SW 1271 (cell line): ENCODE measurements at regions not wholly inside any gene's neighbourhood (a gene's known extent, or its start where the extent isn't known, plus 50 kb on each side); places are given as distances from the start of the nearest gene placed in this dataset.

ENCODE experiments used
- DNase-seq, 2 experiments: peaks; one replicate each; lab custom pipeline; 2025; lab: John Stamatoyannopoulos, UW

DNA sequence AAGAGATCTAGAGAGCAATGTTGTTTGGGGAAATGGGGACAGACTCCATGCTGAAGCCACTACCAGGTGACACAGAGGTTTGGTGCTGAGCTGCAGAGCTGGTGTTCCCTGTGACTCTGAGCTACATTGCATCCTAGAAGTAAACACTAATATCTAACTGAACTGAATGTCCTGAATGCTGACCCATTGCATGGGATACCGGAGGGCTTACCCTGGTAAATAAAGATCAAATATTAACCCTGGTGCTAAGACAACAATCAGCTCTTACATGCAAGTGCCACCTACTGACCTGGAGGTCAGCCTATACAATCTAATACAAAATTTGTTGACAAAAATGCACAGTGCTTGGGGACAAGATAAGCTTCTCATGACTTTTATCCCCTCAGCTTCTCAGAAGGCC, 851.3 kb upstream of the KCND2 start:
- no peak for DNase-seq

DNA sequence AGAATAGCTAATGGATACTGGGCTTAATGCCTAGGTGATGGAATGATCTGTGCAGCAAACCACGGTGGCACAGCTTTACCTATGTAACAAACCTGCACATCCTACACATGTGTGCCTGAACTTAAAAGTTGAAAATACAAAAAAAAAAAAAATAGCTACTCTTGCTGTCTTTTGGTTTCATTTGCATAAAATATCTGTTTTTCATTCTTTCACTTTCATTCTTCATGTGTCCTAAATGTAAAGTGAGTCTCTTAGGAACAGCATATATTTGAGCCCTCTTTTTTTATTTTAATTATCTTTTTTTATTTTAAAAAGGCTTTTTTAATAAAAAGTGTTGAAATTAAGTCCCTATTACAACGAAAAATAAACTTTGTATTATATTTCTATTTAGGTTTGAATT, 836.1 kb upstream of the KCND2 start:
- DNase-seq, result no peak

DNA sequence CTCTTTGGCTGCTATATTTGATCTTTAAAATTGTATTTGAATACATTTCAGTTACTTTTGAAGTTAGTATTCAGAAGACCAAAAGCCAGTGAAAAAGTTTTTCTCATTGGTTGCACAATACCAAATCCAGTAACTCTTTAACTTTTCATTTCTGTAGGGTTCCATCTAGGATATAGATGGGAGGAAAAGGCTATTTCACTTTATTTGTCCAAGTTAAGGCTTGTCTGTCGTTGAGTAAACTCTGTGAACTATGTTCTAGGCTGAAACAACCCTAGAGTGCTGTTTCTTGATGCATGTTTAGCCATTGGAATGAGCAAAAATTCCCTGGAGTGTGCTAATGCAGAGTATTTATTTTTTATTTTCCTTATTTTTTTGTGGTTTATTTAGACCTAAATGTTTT, 834.7 kb upstream of the KCND2 start:
- DNase-seq, result no peak

DNA sequence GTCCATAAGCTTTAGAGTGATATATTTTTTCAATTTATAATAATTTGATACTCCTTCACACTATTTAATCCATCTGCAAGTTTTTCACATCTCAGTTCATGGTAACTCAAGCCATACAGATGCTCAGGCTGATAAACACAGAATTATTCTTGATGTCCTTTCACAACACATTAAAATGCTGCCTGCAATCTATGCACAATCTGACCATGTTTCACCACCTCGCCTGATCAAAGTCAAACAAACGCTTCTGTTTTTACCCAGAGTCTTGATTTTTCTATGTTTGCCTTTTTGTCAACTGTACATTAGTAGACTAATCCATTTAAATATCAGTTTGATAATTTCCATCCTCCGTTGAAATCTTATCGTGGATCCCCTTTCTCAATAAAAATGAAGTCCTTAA, 833.8 kb upstream of the KCND2 start:
- no peak for DNase-seq

DNA sequence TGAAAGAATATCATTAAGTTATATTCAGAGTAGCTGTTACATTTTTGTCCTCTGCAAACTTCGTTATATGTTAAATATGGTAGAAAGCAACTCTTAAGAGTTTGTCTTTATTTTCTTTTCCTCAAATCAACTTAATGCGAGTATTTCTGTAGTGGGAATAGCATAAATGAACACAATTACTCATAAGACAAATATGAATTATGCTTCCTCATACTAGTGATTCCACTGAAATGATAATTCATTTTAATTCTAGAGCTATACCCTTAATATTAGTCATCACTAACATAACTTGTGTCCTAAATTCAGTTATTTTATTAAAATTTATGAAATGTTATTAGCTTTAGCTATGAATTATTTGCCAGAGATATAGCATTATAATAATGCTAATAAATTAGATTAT, 820.6 kb upstream of the KCND2 start:
- DNase-seq, result no peak

DNA sequence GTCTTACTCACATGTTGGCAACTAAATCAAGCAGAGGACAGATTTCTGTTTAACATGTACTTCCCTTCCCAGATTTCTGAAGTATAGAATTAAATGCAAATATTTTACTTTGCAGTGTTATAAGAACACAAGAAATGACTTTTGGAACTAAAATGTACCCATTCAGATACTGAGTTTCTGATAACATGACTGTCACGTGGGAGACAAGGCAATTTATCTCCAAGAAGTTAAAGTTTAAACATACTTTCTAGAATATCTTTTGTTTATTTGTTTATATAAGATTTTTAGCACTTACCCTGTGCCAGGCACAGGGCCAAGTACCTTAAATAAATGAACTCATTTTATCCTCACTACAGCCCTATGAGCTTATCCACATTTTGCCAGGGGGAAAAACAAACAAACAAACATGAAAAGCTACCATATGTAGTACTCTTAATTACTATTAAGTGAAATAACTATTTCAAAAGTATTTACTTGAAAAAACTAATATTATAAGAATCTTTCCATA, 807.1 kb upstream of the KCND2 start:
- no peak for DNase-seq

DNA sequence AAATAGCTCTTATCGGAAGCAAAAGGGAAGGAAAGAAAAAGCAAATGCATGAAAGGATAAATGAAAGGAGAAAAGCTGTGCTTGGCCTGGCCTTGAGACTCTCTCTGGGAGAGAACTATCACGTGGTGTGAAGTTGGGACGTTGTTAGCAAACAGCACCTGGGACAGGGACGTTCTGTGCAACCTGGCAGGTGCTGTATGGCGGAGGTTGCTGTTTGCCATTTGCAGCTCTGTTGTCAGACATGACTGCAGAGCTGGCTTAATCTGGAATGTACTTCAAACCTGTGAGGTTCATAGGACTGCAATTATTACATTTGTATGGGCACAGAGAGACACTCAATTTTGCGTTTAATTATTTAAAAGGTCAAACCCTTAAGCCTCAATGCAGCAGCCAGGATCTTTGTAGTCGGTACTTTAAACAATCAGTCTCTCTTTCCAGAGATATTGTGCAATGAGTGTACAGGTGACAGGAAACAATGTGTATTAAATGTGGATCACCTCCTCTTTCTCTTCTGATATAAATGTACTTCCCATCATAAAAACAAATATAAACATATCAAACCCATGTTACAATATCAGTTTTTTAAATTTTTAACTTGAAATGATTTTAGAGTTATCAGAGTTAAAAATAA, 800.5 kb upstream of the KCND2 start:
- no peak for DNase-seq

DNA sequence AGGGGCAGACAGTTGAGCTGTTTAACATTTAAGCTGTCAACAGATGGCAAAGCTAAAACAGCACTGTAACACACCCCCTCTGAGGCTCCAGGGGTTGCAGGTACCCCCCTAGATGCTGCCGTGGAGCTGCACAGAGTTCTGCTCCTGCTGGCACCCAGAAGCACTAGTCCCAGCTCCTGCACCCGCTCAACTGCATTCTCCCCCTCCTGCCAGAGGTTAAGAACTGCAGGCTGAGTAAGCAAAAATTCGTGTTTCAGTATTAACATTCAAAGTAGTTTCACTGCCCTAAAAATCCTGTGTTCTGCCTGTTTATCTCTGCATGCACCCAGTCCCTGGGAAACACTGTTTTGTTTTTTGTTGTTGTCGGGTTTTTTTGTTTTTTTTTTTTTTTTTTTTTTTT, 790.8 kb upstream of the KCND2 start:
- peak in 1 of 2 experiments; percentile 22 for DNase-seq

DNA sequence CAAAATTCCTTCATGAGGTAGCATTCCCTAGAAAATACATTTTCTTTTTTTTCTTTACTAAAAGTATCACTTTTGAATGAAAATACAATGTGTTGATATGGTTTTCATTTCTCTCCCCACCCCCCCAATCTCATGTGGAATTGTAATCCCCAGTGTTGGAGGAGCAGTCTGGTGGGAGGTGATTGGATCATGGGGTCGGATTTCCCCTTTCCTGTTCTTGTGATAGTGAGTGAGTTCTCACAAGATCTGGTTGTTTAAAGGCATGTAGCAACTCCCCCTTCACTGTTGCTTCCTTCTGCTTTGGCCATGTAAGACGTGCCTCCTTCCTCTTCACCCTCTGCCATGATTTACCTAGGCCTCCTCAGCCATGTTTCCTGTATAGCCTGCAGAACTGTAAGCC, 790.3 kb upstream of the KCND2 start:
- DNase-seq, result no peak

DNA sequence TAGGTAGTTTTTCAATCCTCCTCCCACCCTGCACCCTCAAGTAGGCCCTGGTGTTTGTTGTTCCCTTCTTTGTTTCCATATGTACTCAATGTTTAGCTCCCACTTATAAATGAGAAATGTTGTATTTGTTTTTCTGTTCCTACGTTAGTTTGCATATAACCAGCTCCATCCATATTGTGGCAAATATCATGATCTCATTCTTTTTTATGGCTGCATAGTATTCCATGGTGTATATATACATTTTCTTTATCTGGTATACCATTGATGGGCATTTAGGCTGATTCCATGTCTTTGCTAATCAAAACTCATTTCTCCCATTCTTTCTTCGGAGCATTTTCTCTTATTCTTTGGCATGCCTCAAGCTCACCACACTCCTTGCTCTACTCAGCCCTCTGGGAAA, 789.6 kb upstream of the KCND2 start:
- DNase-seq, result no peak

DNA sequence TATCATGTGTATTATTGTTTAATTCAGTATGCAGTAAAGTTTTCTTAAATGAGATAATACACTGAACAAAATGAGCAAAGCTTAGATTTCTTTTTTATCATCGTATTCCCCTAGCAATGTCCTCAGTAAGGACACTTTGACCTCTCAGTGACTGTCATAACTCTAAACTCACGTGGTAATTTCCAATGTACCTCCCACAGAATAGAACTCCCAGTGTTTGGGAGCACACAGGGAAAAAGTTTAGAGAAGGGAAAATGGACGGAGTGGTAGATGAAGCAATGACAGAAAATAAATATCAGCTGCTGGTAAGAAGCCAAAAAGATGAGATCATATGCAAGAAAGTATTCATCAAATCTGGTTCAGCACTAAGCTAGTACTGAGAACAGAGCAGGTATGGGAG, 758.6 kb upstream of the KCND2 start:
- no peak for DNase-seq

DNA sequence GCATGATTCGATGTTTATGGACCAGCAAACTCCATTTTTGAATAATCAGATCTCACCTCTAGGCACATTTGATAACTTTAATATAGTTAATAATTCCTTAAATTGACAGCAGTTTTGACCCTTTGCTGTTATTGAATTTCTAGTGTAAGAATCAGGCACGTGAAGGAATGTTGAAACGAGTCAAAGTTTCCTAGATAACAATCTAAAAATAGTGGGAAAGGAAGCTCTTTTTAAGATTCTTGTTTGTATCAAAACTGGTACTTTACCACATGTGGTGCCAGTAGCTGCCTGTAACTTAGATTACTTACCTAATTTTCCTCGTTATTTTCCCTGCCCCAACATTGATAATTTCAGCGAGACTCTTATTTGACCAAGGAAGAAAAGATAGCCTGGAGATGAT, 757.8 kb upstream of the KCND2 start:
- no peak for DNase-seq

DNA sequence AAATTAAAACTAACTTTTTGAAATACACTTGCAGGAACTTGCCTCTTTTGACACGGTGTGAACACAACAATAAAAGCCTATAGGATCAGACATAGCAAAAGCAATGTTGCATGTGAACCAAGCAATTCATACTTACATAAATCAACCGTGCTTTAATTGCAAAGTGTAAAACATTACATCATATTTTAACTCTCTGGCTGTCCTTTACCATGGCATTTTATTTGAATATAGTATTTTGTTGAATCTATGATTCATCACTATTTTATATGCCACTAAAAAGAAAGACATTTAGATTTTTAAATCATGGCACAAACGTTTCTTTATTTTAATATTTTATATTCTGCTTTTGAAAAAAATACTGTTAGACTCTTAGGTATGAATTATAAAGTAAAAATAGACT, 757.0 kb upstream of the KCND2 start:
- no peak for DNase-seq

DNA sequence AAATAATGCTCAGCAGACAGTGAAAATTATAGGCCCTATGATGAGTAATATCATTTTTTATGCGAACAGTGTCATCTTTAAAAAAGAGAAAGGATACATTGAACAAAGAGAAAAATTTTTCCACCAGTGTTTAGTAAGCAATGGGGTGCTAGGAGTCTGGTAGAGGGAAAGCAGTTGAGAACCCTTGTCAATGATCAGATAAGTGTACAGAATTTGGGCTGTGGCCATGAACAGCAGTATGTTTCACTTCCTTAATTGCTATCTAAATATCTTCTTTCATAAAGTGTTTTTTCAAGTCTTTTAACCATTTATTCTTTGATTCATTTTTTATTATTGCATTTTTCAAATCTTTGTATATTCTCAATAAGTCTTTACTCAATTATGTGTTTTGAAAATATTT, 750.7 kb upstream of the KCND2 start:
- no peak for DNase-seq

DNA sequence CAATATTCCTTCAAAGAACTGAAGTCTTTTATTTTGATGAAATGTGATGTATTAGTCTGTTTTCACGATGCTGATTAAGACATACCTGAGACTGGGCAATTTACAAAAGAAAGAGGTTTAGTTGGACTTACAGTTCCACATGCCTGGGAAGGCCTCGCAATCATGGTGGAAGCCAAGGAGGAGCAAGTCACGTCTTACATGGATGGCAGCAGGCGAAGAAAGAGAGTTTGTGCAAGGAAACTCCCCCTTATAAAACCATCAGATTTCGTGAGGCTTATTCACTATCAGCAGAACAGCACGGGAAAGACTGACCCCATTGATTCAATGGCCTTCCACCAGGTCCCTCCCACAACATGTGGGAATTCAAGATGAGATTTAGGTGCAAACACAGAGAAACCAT, 750.3 kb upstream of the KCND2 start:
- no peak for DNase-seq

DNA sequence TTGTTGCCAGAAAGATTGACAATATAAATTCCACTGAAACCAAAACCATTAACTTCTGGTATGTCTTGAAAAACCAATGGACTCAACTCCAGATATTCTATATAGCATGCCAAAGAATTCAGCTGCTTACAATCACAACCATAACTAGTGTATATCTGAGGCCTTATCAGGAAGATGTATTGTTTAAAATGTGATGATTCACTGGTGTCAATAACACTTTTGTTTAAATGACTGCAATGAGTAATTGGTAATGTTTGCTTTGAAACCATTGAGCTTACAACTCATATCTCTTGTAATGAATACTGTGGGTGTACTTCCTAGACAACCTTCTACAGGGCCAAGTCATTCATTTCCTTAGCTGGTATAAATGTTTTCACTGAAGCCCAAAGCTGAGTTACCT, 727.9 kb upstream of the KCND2 start:
- peak in 1 of 2 experiments; percentile 23 for DNase-seq

DNA sequence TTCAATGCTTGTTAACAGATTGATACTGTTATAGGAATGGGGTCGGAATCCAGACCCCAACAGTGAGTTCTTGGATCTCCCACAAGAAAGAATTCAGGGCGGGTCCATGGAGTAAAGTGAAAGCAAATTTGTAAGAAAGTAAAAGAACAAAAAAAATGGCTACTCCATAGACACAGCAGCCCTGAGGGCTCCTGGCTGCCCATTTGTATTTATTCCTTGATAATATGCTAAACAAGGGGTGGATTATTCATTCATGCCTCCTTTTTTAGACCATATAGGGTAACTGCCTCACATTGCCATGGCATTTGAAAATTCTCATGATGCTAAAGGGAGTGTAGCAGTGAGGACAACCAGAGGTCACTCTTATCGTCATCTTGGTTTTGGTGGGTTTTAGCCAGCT, 717.2 kb upstream of the KCND2 start:
- no peak for DNase-seq

DNA sequence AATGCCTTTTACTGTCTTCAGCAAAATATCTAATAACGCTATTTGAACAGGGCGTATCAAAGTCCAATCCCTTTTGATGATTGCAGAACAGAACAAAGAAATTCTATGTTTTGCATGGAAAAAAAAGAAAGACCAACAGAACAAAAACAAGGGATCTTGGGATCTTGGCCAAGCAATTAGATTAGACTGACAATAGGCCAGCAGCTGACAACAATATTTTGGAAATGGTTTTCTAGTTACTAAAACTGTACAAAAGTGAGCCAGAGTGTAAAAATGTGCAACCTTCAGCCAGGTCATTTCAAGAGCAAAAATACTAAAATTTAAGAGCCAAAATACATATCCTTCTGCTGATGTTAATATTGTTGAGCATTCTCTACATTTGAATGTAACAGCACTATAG, 716.5 kb upstream of the KCND2 start:
- DNase-seq, result no peak

DNA sequence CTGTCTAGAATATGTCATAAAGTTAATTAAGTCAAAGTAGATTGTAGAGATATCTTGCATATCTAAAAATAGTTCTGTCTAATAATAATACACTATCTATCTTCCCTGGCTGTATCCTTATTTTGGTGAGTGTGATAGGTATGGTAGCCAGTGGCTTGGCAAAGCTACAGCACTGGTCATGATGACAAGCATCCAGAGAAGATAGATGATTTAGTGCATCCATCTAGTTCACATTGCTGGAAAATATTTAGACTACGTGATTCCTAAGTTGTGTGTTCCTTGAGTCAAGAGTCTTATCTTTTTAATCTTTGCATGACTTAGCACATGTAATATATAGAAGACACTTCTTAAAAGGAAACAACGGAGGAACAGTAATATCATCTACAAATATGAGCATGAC, 711.2 kb upstream of the KCND2 start:
- DNase-seq, result no peak

DNA sequence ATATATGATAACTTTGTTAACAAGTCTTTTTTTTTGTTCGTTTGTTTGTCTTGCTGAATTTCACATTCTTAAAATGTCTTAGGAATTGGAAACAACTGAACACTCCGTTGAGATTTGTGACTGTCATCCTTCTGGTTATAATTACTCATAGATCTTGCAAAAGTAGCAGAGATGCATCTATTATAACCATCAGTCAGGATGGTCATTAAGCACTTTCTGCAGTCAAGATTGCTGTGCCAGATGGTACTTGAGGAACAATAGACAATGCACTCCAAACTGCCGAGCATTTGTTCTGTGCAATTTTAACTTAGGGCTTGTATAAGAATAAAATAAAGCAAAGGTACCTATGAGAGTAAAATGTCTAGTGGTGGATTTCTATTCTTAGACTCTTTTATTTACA, 710.1 kb upstream of the KCND2 start:
- DNase-seq, result no peak

DNA sequence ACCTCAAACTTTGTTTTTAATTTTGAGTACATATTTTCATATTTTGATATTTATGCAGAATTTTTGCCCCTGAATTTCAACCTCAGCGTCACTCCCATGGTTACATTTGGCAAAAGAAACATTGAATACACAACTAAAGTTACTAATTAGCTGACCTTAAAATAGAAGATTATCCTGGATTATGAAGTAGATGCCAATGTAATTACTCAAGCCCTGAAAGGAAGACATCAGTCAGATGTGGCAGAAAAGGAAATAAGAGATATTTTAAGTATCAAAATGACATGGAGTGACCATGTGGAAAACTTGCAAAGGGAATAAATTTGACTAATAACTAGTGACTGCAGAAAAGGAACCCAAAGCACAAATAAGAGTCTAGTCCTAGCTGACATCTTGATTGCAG, 701.3 kb upstream of the KCND2 start:
- no peak for DNase-seq

DNA sequence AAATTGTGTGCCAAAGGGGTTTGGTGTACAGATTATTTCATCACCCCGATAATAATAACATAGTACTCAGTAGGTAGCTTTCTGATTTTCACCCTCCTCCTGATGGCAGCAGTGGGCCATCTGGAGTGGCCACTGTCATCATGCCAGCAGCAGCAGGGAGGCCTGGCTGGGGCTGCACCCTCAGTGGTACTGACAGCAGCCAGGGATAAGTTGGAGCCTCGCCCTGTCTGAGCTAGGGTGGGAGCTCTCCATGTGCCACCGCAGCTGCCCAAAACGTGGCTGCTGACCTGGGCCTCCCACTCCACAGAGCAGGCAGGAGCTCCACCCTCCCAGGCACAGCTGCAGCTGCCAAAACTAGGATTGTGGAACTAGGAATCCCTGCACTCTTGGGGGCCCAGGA, 700.8 kb upstream of the KCND2 start:
- DNase-seq, result no peak

DNA sequence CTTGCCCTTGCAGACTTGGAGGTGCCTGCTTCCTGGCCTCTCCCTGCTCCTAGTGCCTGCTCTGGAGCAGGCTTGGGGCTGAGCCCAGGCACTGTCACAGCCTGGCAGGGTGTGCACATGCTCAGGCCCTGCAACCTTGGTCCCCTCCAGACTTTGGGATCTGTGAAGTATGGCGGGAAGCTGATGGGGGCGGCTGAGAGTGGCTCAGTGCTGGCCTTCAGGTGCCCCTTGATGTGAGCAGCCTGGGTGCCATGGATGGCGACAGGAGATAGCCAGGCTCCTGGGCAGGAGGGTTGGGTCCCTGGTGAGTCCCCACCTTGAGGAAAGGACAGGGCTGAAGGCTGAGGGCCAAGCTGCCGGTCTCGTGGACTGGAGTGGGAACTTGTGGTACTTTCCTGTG, 700.4 kb upstream of the KCND2 start:
- DNase-seq, result no peak

DNA sequence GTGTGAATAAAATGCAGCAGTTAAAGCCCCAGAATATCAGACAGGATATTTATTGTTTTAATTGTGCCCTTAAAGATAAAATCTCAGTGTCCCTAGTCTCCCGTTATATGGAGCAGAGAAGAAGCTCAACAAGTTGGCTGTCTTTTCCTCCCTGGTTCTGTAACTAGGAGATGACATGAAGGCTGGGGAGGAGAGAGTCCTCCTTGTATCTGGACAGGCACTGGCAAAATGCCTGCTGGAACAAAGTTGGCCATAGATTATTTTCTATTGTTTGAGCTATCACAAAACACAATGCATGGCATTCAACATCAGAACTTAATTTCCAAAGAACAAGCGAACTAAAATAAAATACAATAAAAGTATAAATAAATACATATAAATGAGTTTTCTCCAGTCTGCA, 694.9 kb upstream of the KCND2 start:
- DNase-seq, result no peak

DNA sequence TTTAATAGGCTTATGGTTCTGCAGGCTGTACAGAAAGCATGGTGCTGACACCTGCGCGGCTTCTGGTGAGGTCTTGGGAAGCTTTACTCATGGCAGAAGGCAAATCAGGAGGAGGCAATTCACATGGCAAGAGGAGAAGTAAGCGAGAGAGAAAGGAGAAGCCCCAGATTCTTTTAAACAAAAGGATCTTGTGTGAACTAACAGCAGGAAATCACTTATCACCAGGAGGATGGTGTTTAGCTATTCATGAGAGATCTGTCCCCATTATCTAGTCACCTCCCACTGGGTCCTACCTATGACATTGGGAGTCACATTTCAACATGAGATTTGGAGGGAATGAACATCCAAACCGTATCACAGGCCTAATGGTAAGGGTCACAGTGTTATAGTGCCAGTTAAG, 678.0 kb upstream of the KCND2 start:
- DNase-seq, result no peak
